HL-60 (cell line): ENCODE measurements at regions not wholly inside any gene's neighbourhood (a gene's known extent, or its start where the extent isn't known, plus 50 kb on each side); places are given as distances from the start of the nearest gene placed in this dataset.
A peak's percentile ranks its signal among the peaks of the same experiment; 100 is the strongest.

Experiments
- DNase-seq, 2 experiments: peaks; one replicate each; pipeline ENCODE4 v3.0.0-alpha.2; 2010 to 2020; ENCODE audit warnings: low read depth in 1 of 2, low spot score in 1 of 2
- H3K27ac ChIP-seq: fragments of 250-450 bp; sonication (Bioruptor Pico); replicated peaks from 2 replicates; pipeline ENCODE4 v1.5.1; 2020; ENCODE audit warnings: mild to moderate bottlenecking, moderate library complexity
- H3K27me3 ChIP-seq: fragments of 250-450 bp; sonication (Bioruptor Pico); 2 replicates; pipeline ENCODE4 v1.5.1; 2021; ENCODE audit warnings: mild to moderate bottlenecking, moderate library complexity; ENCODE audit not compliant: insufficient read depth, poor library complexity, severe bottlenecking
- H3K4me3 ChIP-seq: replicated peaks from 2 replicates; pipeline ENCODE4 v1.5.1; 2011; ENCODE audit warnings: mild to moderate bottlenecking, control low read depth, low read length; ENCODE audit not compliant: insufficient read depth
- CTCF ChIP-seq: IDR thresholded peaks from one replicate; pipeline ENCODE4 v1.5.1; 2011; ENCODE audit warnings: low read length, control low read depth, inconsistent platforms; ENCODE audit not compliant: insufficient read depth
- GABPA ChIP-seq: IDR thresholded peaks from 2 replicates; pipeline ENCODE4 v1.6.1; 2012; ENCODE audit warnings: low read depth
- POLR2AphosphoS5 ChIP-seq: IDR thresholded peaks from 2 replicates; pipeline ENCODE4 v1.6.1; 2012; ENCODE audit warnings: low read depth
- REST ChIP-seq: IDR thresholded peaks from 2 replicates; pipeline ENCODE4 v1.6.1; 2012; ENCODE audit warnings: low read depth; ENCODE audit not compliant: insufficient replicate concordance
- SPI1 ChIP-seq: IDR thresholded peaks from 2 replicates; pipeline ENCODE4 v1.6.1; 2012; ENCODE audit warnings: low read depth, mild to moderate bottlenecking, borderline replicate concordance

- Histone ChIP-seq H3K27me3 (no peaks in the 10 kb centered on the region), H3K4me3 (no peak overlapping the region), H3K27ac (no peak overlapping the region)
- DNase-seq = no peak
- no peak for TF ChIP-seq SPI1
Observed at GRCh38 chr13:60851378-60851777, 454.4 kb downstream of the TDRD3 start.

- no peak overlapping the region for H3K4me3 ChIP-seq
- no peaks in the 10 kb centered on the region for H3K27me3 ChIP-seq
- no peak overlapping the region for H3K27ac ChIP-seq
- DNase-seq = no peak
- TF ChIP-seq REST (no peak), SPI1 (no peak), POLR2AphosphoS5 (no peak), CTCF (no peak)
Observed at GRCh38 chr13:60850526-60850925, 453.5 kb downstream of the TDRD3 start.

GRCh38 chr13:60838581-60838980 lies 441.6 kb downstream of the TDRD3 start:
- peak; percentile 65 to 97 for DNase-seq
- Histone ChIP-seq H3K27ac (peak overlapping the region; percentile 58), H3K4me3 (no peak overlapping the region), H3K27me3 (no peaks in the 10 kb centered on the region)
- no peak for TF ChIP-seq CTCF
- TF ChIP-seq GABPA = 0 out of 2 replicates have a peak, but pooled peaks have one; percentile 12
- peak; percentile 79; the same call in 1 of the 2 replicates for TF ChIP-seq POLR2AphosphoS5
- TF ChIP-seq SPI1 = peak; percentile 58; the same call in 1 of the 2 replicates
- TF ChIP-seq REST = no peak

GRCh38 chr13:60837806-60838205 lies 440.8 kb downstream of the TDRD3 start:
- H3K4me3 ChIP-seq = no peak overlapping the region
- H3K27ac ChIP-seq = peak overlapping the region; percentile 44
- no peaks in the 10 kb centered on the region for H3K27me3 ChIP-seq
- no peak for DNase-seq
- no peak for TF ChIP-seq CTCF
- TF ChIP-seq POLR2AphosphoS5 = no peak
- no peak for TF ChIP-seq GABPA
- no peak for TF ChIP-seq REST
- no peak for TF ChIP-seq SPI1
